Heart left ventricle (tissue), 16 donors: ENCODE measurements at regions not wholly inside any gene's neighbourhood (a gene's known extent, or its start where the extent isn't known, plus 50 kb on each side); places are given as distances from the start of the nearest gene placed in this dataset.

Experiments
- ATAC-seq, 4 donors: fragments of 200-7000 bp; cut with Tn5 transposase; one replicate each; pipeline ENCODE4 v1.9.1; 2020 to 2022; ENCODE audit warnings: moderate library complexity in 4 of 4, mild to moderate bottlenecking in 3 of 4, moderate number of reproducible peaks in 1 of 4
- DNase-seq, 5 donors: peaks; one replicate each; pipeline ENCODE4 v3.0.0-alpha.2; 2020
- H3K27ac ChIP-seq, 12 donors: fragments of 200-600 bp; sonication (generic) in 4 of 12; one replicate each; pipeline versions ENCODE4 v1.5.0 to v1.8.0; 2016 to 2022; ENCODE audit warnings: mild to moderate bottlenecking in 2 of 12
- H3K27me3 ChIP-seq, 9 donors: fragments of 200-600 bp; sonication (generic) in 2 of 9; one replicate each; pipeline versions ENCODE4 v1.5.1 to v1.8.0; 2016 to 2022; ENCODE audit warnings: mild to moderate bottlenecking in 3 of 9
- H3K36me3 ChIP-seq, 9 donors: fragments of 200-600 bp; sonication (generic) in 2 of 9; one replicate each; pipeline versions ENCODE4 v1.5.0 to v1.8.0; 2018 to 2022; ENCODE audit warnings: mild to moderate bottlenecking in 2 of 9
- H3K4me1 ChIP-seq, 12 donors: fragments of 200-600 bp; sonication (generic) in 4 of 12; one replicate each; pipeline versions ENCODE4 v1.5.0 to v1.8.0; 2016 to 2022; ENCODE audit warnings: mild to moderate bottlenecking in 3 of 12
- H3K4me3 ChIP-seq, 12 donors: fragments of 200-600 bp; sonication (generic) in 4 of 12; one replicate each; pipeline versions ENCODE4 v1.5.0 to v1.8.0; 2017 to 2022; ENCODE audit warnings: mild to moderate bottlenecking in 9 of 12, moderate library complexity in 4 of 12
- H3K9me3 ChIP-seq, 12 donors: fragments of 200-600 bp; sonication (generic) in 4 of 12; one replicate each; pipeline versions ENCODE4 v1.5.0 to v1.8.0; 2016 to 2022; ENCODE audit warnings: mild to moderate bottlenecking in 1 of 12
- POLR2A ChIP-seq, 2 donors: fragments of 450-650 bp; IDR thresholded peaks; one replicate each; pipeline ENCODE4 v1.6.1; 2017; ENCODE audit warnings: antibody characterized with exemption in 2 of 2, mild to moderate bottlenecking in 2 of 2, moderate library complexity in 2 of 2
- WGBS, 4 donors: extraction: QIAGEN DNeasy Blood & Tissue Kit in 2 of 4; methylation state at CpG; one replicate each; pipeline versions ENCODE4 v1.1.5 to v1.1.7; 2013 to 2018; 5-methylcytosine and 5-hydroxymethylcytosine counted together
- intact Hi-C, 10 donors: fragments of 100-400 bp; cut with DNase I; formaldehyde crosslinking; loops; one replicate each; pipeline versions ENCODE4 v1.11.1 to v1.14.2; 2022
- TF ChIP-seq, protein P1 (sequence below), 12 donors: fragments of 200-600 bp; sonication (generic) in 4 of 12; IDR thresholded peaks; one replicate each; pipeline versions ENCODE4 v1.5.0 to v1.8.0; 2018 to 2022; ENCODE audit warnings: antibody characterized with exemption in 12 of 12, mild to moderate bottlenecking in 5 of 12
- donor health status: ischemic (EF 13 %, LVEDD 7.1; RV severe dilation, severe dysfunction).
- donor health status: healthy with polysubstance abuse.
- donor health status: DM: no; HTN: yes; CAD: no.
- donor health status: DM: no; HTN: no; CAD: no.
- donor health status: ischemic (EF 25% LVEDD 6.9; RV normal size, moderate dysfunction).
- donor health status: ischemic (EF 25% LVEDD 5.7; RV mildly dilated, moderate dysfunction).
- donor health status: healthy.
- donor health status: DM: yes; HTN: yes; CAD: no.
- donor health status: ischemic (EF 35%, LVEDD 5.7; RV mildly dilated, moderate dysfunction).
- donor health status: nonischemic (EF 11% LVEDD 7.7; RV severe dilation, severe dysfunction).
- donor health status: DM: yes; HTN: yes; CAD: no.
- donor health status: PGD.
- donor health status: ischemic (EF 29% LVEDD 5.4; RV normal size, mild dysfunction).
- donor health status: nonischemic (EF 23%, LVEDD 6.1; RV moderate dilation, normal function).

DNA sequence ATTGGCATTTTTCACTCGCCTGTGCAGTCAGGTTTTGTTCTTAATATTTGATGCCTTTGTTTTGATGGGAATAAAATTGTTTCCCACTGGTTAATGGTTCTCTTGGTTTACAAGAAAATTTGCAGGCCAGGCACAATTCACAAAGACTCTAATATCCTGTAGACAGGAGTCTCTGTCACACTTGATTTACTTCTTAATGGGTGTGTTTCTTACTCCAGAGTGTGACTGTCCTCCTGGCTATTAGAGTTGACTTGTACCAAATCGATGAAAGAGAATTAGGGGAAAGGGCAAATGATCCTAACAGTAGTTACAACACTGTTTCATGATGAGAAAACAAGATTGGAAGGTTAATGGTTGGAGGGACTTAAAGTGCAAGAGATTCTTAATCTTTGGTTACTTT is 142.8 kb upstream of the SV2C start:
- ATAC-seq: no peak

DNA sequence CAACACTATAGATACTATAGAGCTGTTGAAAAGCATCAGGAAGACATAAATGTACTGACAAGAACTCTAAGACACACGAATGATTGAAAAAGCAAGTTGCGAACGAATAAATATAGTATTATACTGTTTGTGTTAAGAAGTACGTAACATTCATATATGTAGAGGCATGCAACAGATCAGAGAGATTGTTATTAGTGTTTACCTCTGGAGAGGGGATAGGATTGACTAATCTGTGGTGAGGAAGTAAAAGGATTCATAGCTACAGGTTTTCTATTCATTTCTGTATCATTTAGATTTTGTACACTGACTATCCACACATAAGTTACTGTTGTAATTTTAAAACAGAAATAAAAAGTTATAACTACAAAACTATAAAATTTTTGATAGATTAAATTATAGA is 147.6 kb upstream of the SV2C start:
- Histone ChIP-seq H3K4me3 (no peak overlapping the region), H3K27ac (no peak overlapping the region), H3K36me3 (no peaks in the 10 kb centered on the region), H3K4me1 (no peaks in the 10 kb centered on the region), H3K27me3 (peaks cover 0 to 4% (median 0%) of the 10 kb centered on the region in 9 donors), H3K9me3 (no peaks in the 10 kb centered on the region)
- 57 to 91% (median 69%) methylated on average over 4 of the region's 4 CpGs for WGBS, 4 donors
- DNase-seq (no peak), ATAC-seq (no peak)
- intact Hi-C loops: no loop called here
- TF ChIP-seq, protein P1, sequence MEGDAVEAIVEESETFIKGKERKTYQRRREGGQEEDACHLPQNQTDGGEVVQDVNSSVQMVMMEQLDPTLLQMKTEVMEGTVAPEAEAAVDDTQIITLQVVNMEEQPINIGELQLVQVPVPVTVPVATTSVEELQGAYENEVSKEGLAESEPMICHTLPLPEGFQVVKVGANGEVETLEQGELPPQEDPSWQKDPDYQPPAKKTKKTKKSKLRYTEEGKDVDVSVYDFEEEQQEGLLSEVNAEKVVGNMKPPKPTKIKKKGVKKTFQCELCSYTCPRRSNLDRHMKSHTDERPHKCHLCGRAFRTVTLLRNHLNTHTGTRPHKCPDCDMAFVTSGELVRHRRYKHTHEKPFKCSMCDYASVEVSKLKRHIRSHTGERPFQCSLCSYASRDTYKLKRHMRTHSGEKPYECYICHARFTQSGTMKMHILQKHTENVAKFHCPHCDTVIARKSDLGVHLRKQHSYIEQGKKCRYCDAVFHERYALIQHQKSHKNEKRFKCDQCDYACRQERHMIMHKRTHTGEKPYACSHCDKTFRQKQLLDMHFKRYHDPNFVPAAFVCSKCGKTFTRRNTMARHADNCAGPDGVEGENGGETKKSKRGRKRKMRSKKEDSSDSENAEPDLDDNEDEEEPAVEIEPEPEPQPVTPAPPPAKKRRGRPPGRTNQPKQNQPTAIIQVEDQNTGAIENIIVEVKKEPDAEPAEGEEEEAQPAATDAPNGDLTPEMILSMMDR (IDR thresholded peaks at IDR 0.05): no peak
- no peak for TF ChIP-seq POLR2A (IDR thresholded peaks at IDR 0.05)

More for the DNA sequence above, 142.8 kb upstream of the SV2C start:
- H3K9me3 ChIP-seq: peaks cover 0 to 14% (median 0%) of the 10 kb centered on the region in 12 donors
- no peaks in the 10 kb centered on the region for H3K36me3 ChIP-seq
- H3K4me1 ChIP-seq: no peaks in the 10 kb centered on the region
- intact Hi-C loops: no loop called here
- H3K27ac ChIP-seq: no peak overlapping the region
- TF ChIP-seq, protein P1 (IDR thresholded peaks at IDR 0.05): no peak
- TF ChIP-seq POLR2A (IDR thresholded peaks at IDR 0.05): no peak
- H3K4me3 ChIP-seq: no peak overlapping the region
- H3K27me3 ChIP-seq: no peaks in the 10 kb centered on the region
- no peak for DNase-seq
- WGBS, 4 donors: 67 to 82% (median 71%) methylated on average over 2 of the region's 2 CpGs

DNA sequence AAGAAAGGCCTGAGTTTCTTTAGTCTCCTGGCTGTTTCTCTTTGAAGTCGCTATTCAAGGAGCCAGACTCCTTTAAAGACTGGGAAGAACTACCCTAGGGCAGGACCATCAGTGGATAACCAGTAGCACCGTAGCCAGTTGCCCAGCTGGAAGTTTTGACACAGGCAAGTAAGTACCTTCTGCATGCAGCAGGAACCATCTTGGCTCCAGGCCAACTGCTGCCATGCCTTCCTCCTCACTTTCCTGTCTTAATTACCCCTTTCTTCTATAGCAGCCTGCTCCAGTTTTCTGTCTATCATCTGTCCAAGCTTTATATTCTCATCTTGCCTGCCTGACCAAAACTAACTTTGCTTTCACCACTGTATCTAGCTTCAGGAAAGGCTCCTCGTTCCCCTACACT is 149.7 kb upstream of the SV2C start:
- no peak overlapping the region for H3K27ac ChIP-seq
- peaks cover 0 to 4% (median 0%) of the 10 kb centered on the region in 9 donors for H3K27me3 ChIP-seq
- DNase-seq (no peak), ATAC-seq (no peak)
- no peaks in the 10 kb centered on the region for H3K36me3 ChIP-seq
- no peaks in the 10 kb centered on the region for H3K4me1 ChIP-seq
- no peak overlapping the region for H3K4me3 ChIP-seq
- TF ChIP-seq POLR2A (IDR thresholded peaks at IDR 0.05): no peak
- TF ChIP-seq, protein P1 (IDR thresholded peaks at IDR 0.05): no peak
- intact Hi-C loops: no loop called here
- H3K9me3 ChIP-seq: no peaks in the 10 kb centered on the region
- 35 to 52% (median 42%) methylated on average over 3 of the region's 3 CpGs for WGBS, 4 donors

DNA sequence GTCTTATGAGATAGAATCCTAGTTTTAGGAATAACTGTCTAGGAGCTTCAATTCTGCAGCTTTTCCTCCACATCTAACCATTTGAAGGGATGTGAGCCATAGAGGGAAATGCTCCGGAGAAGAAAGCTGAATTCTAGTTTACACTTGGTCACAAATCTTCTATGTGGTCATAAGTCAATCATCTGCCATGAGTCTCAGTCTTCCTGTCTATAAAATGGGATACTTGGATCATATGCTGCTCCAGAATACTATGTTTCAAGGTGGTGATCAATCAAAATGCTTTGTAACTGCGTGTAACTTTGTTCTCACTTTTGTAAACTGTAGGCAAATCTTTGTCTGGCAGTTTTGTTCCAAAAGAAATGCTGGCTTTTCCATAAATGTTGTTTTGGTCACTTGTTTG is 152.0 kb upstream of the SV2C start:
- DNase-seq (no peak), ATAC-seq (no peak)
- WGBS, 4 donors: 68 to 80% (median 73%) methylated on average over 2 of the region's 2 CpGs
- no peaks in the 10 kb centered on the region for H3K4me1 ChIP-seq
- H3K27me3 ChIP-seq: peaks cover 0 to 4% (median 0%) of the 10 kb centered on the region in 9 donors
- H3K27ac ChIP-seq: no peak overlapping the region
- no peaks in the 10 kb centered on the region for H3K36me3 ChIP-seq
- H3K9me3 ChIP-seq: no peaks in the 10 kb centered on the region
- intact Hi-C loops: no loop called here
- H3K4me3 ChIP-seq: no peak overlapping the region
- TF ChIP-seq, protein P1 (IDR thresholded peaks at IDR 0.05): no peak
- no peak for TF ChIP-seq POLR2A (IDR thresholded peaks at IDR 0.05)
